Panc1 (cell line): ENCODE measurements at regions not wholly inside any gene's neighbourhood (a gene's known extent, or its start where the extent isn't known, plus 50 kb on each side); places are given as distances from the start of the nearest gene placed in this dataset.

Experiments used
- ATAC-seq: fragments of 200-7000 bp; cut with Tn5 transposase; 2 replicates; pipeline ENCODE4 v1.9.1; 2020; ENCODE audit warnings: mild to moderate bottlenecking, moderate library complexity
- BruUV-seq: library from RNA; stranded (reverse); fragments of 400-500 nt; replicated peaks from 2 replicates; lab custom pipeline; 2021; lab: Mats Ljungman, UMichigan
- CTCF ChIA-PET: fragments of 300-600 bp; sonication (Branson Sonifier 250); formaldehyde crosslinking; loops from one replicate; lab custom pipeline; 2022; ENCODE audit warnings: antibody characterized with exemption; lab: Charles Lee
- POLR2A ChIA-PET: fragments of 300-600 bp; sonication (Branson Sonifier 250); formaldehyde crosslinking; loops from one replicate; lab custom pipeline; 2022; ENCODE audit warnings: antibody characterized with exemption; lab: Charles Lee
- DNase-seq: peaks from one replicate; pipeline ENCODE4 v3.0.0-alpha.2; 2010; ENCODE audit warnings: low read depth, low spot score
- H3K27ac ChIP-seq: 2 replicates; pipeline ENCODE4 v1.5.1; 2011; ENCODE audit warnings: mild to moderate bottlenecking, low read length, inconsistent platforms
- H3K27me3 ChIP-seq: fragments of 200-500 bp; sonication (Bioruptor generic); 2 replicates; pipeline ENCODE4 v1.6.0; 2014; ENCODE audit warnings: low read length, inconsistent platforms; ENCODE audit not compliant: control insufficient read depth, insufficient read depth
- H3K36me3 ChIP-seq: fragments of 200-500 bp; sonication (Bioruptor generic); 2 replicates; pipeline ENCODE4 v1.5.1; 2014; ENCODE audit warnings: inconsistent platforms, mild to moderate bottlenecking, low read length, moderate library complexity; ENCODE audit not compliant: control insufficient read depth, insufficient read depth
- H3K4me1 ChIP-seq: 2 replicates; pipeline ENCODE4 v1.5.1; 2011; ENCODE audit warnings: inconsistent platforms, mild to moderate bottlenecking, low read length, moderate library complexity; ENCODE audit not compliant: control insufficient read depth, insufficient read depth
- H3K4me3 ChIP-seq, 2 experiments: 2 replicates each; pipeline ENCODE4 v1.5.1; 2011 to 2012; ENCODE audit warnings: low read depth in 2 of 2, low read length in 2 of 2, mild to moderate bottlenecking in 2 of 2, inconsistent platforms in 1 of 2, moderate library complexity in 1 of 2
- H3K9me3 ChIP-seq: fragments of 200-500 bp; sonication (Bioruptor generic); 2 replicates; pipeline ENCODE4 v1.5.1; 2014; ENCODE audit warnings: low read depth, mild to moderate bottlenecking, inconsistent platforms, low read length, moderate library complexity; ENCODE audit not compliant: control insufficient read depth, insufficient read depth
- CTCF ChIP-seq: fragments of 450-650 bp; IDR thresholded peaks from 2 replicates; pipeline ENCODE4 v1.5.1; 2017; ENCODE audit warnings: mild to moderate bottlenecking
- POLR2AphosphoS5 ChIP-seq: IDR thresholded peaks from 2 replicates; pipeline ENCODE4 v1.6.1; 2012; ENCODE audit warnings: mild to moderate bottlenecking, low read depth, low read length, moderate library complexity
- SIN3A ChIP-seq: IDR thresholded peaks from 2 replicates; pipeline ENCODE4 v1.6.1; 2012; ENCODE audit warnings: low read depth, mild to moderate bottlenecking, low read length, moderate library complexity, borderline replicate concordance; ENCODE audit not compliant: insufficient read depth
- TCF7L2 ChIP-seq: IDR thresholded peaks from 2 replicates; pipeline ENCODE4 v1.6.1; 2011; ENCODE audit warnings: mild to moderate bottlenecking, low read depth, low read length, inconsistent platforms
- in situ Hi-C: cut with HindIII; loops from 2 replicates; pipeline ENCODE4 v1.10.0; 2016; ENCODE audit warnings: low sequenced_read_pairs, low pct_unique_long_range_greater_than_20kb
- intact Hi-C: fragments of 100-400 bp; cut with micrococcal nuclease; formaldehyde crosslinking; loops from one replicate; pipeline ENCODE4 v1.10.0; 2022; ENCODE audit not compliant: unreplicated experiment
- TF ChIP-seq, protein P1 (sequence below), 2 experiments: IDR thresholded peaks; 2 replicates each; pipeline ENCODE4 v1.6.1; 2011 to 2012; ENCODE audit warnings: low read depth in 2 of 2, control low read depth in 1 of 2, low read length in 1 of 2, mild to moderate bottlenecking in 1 of 2, moderate library complexity in 1 of 2; ENCODE audit not compliant: insufficient read depth in 1 of 2

DNA sequence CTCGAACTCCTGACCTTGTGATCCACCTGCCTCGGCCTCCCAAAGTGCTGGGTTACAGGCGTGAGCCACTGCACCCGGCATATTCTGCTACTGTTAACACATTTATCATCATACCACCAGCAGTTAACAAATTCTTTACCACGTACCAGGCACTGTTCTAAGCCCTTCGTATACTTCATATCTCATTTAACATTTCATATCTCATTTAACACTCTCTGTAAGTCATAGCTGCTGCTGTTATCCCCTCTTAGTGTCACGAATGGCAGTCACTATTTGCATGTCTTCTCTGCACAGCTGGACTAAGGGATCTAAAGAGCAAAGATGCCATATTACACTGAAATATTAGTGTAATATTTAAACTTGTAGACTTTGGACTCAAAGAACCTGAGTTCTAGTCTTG is 462.5 kb upstream of the DAB1 start:
- POLR2A ChIA-PET: no interaction called here
- BruUV-seq: no TSS peak

DNA sequence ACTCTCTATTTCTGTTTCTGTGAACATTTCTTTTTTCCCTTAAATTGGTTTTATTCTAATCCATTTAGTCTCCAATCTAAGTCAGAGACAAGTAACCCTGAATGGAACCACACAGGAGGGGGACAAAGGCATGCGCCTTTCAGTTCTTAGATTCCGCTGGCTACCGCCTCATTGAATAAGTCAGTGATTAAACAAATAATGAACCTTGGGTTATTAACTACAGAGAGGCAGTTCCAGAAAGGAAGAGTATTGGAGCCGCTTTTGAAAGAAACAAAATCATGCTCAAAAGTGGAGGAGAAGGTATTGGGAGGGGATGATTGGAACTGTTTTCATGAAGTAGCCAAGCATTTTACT is 459.8 kb upstream of the DAB1 start:
- Histone ChIP-seq H3K36me3 (no peaks in the 10 kb centered on the region), H3K9me3 (no peaks in the 10 kb centered on the region), H3K27ac (no peak overlapping the region), H3K27me3 (no peaks in the 10 kb centered on the region), H3K4me3 (no peak overlapping the region), H3K4me1 (no peaks in the 10 kb centered on the region)
- no TSS peak for BruUV-seq
- DNase-seq (no peak), ATAC-seq (no peak)
- CTCF ChIA-PET: no interaction called here
- TF ChIP-seq, protein P1, sequence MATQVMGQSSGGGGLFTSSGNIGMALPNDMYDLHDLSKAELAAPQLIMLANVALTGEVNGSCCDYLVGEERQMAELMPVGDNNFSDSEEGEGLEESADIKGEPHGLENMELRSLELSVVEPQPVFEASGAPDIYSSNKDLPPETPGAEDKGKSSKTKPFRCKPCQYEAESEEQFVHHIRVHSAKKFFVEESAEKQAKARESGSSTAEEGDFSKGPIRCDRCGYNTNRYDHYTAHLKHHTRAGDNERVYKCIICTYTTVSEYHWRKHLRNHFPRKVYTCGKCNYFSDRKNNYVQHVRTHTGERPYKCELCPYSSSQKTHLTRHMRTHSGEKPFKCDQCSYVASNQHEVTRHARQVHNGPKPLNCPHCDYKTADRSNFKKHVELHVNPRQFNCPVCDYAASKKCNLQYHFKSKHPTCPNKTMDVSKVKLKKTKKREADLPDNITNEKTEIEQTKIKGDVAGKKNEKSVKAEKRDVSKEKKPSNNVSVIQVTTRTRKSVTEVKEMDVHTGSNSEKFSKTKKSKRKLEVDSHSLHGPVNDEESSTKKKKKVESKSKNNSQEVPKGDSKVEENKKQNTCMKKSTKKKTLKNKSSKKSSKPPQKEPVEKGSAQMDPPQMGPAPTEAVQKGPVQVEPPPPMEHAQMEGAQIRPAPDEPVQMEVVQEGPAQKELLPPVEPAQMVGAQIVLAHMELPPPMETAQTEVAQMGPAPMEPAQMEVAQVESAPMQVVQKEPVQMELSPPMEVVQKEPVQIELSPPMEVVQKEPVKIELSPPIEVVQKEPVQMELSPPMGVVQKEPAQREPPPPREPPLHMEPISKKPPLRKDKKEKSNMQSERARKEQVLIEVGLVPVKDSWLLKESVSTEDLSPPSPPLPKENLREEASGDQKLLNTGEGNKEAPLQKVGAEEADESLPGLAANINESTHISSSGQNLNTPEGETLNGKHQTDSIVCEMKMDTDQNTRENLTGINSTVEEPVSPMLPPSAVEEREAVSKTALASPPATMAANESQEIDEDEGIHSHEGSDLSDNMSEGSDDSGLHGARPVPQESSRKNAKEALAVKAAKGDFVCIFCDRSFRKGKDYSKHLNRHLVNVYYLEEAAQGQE (IDR thresholded peaks at IDR 0.05; ENCODE audit: insufficient read depth in 1 of 2, low read depth in 2 of 2, low read length in 1 of 2): no peak
- TF ChIP-seq TCF7L2 (no peak), POLR2AphosphoS5 (no peak), CTCF (no peak), SIN3A (no peak)
- in situ Hi-C loops (no loop called here), intact Hi-C loops (no loop called here)
- POLR2A ChIA-PET: no interaction called here

More for the DNA sequence above, 462.5 kb upstream of the DAB1 start:
- ATAC-seq (no peak), DNase-seq (no peak)
- Histone ChIP-seq H3K27ac (no peak overlapping the region), H3K4me3 (no peak overlapping the region), H3K9me3 (no peaks in the 10 kb centered on the region), H3K4me1 (no peaks in the 10 kb centered on the region), H3K27me3 (no peaks in the 10 kb centered on the region), H3K36me3 (no peaks in the 10 kb centered on the region)
- CTCF ChIA-PET: no interaction called here
- intact Hi-C loops: no loop called here
- no peak for TF ChIP-seq CTCF
- TF ChIP-seq TCF7L2: no peak
- TF ChIP-seq, protein P1 (IDR thresholded peaks at IDR 0.05; ENCODE audit: insufficient read depth in 1 of 2, low read depth in 2 of 2, low read length in 1 of 2): no peak
- TF ChIP-seq POLR2AphosphoS5: no peak
- no peak for TF ChIP-seq SIN3A
- in situ Hi-C loops: no loop called here
